ACHN (cell line): ENCODE measurements at regions not wholly inside any gene's neighbourhood (a gene's known extent, or its start where the extent isn't known, plus 50 kb on each side); places are given as distances from the start of the nearest gene placed in this dataset.
A peak's percentile ranks its signal among the peaks of the same experiment; 100 is the strongest.
"Not testable (repeated sequence)": the region's sequence is repeated elsewhere in the genome, so short reads cannot be mapped to it uniquely, and the experiment has no call there.

Source experiments
- DNase-seq: peaks from one replicate; pipeline ENCODE4 v3.0.0-alpha.2; 2015
- in situ Hi-C: cut with HindIII; loops from 2 replicates; pipeline ENCODE4 v1.10.0; 2017; ENCODE audit warnings: low sequenced_read_pairs, low pct_ligation_motif_present, low pct_unique_long_range_greater_than_20kb

- DNase-seq, result no peak
- in situ Hi-C loops, result no loop called here
Observed at GRCh38 chr3:15940641-15941040, 142.9 kb upstream of the ANKRD28 start.

- in situ Hi-C loops, DNase-seq: not testable (repeated sequence)
Observed at GRCh38 chr3:15941457-15941856, 143.7 kb upstream of the ANKRD28 start.

- in situ Hi-C loops, result no loop called here
- no peak for DNase-seq
Observed at GRCh38 chr3:15941958-15942357, 144.2 kb upstream of the ANKRD28 start.

GRCh38 chr3:15942462-15942861 lies 144.7 kb upstream of the ANKRD28 start:
- in situ Hi-C loops, result no loop called here
- DNase-seq, result no peak

- in situ Hi-C loops, result no loop called here
Observed at GRCh38 chr3:15942936-15943335, 145.2 kb upstream of the ANKRD28 start.

GRCh38 chr3:15948388-15948787 lies 150.6 kb upstream of the ANKRD28 start:
- in situ Hi-C loops, result no loop called here
- no peak for DNase-seq

More at GRCh38 chr3:15942936-15943335, 145.2 kb upstream of the ANKRD28 start:
- no peak for DNase-seq

GRCh38 chr3:15952543-15953175 lies 154.9 kb upstream of the ANKRD28 start:
- in situ Hi-C loops, result no loop called here
- DNase-seq, result no peak

- in situ Hi-C loops, result no loop called here
- DNase-seq, result peak; percentile 16
Observed at GRCh38 chr3:15953841-15954240, 156.1 kb upstream of the ANKRD28 start.

GRCh38 chr3:15955968-15956367 lies 158.2 kb upstream of the ANKRD28 start:
- DNase-seq, result no peak
- in situ Hi-C loops, result no loop called here

- in situ Hi-C loops, result no loop called here
- DNase-seq, result no peak
Observed at GRCh38 chr3:15958692-15959433, 161.1 kb upstream of the ANKRD28 start.

- in situ Hi-C loops, result no loop called here
- DNase-seq, result no peak
Observed at GRCh38 chr3:15959434-15959811, 161.6 kb upstream of the ANKRD28 start.

- DNase-seq, result no peak
- in situ Hi-C loops, result no loop called here
Observed at GRCh38 chr3:15964605-15965442, 167.0 kb upstream of the ANKRD28 start.

- DNase-seq, result no peak
- in situ Hi-C loops, result no loop called here
Observed at GRCh38 chr3:15967577-15967976, 169.8 kb upstream of the ANKRD28 start.

- in situ Hi-C loops, result no loop called here
- DNase-seq, result no peak
Observed at GRCh38 chr3:15969874-15970640, 172.3 kb upstream of the ANKRD28 start.

GRCh38 chr3:15973414-15973813 lies 175.6 kb upstream of the ANKRD28 start:
- no peak for DNase-seq
- in situ Hi-C loops, result no loop called here

GRCh38 chr3:15973940-15974339 lies 176.2 kb upstream of the ANKRD28 start:
- no peak for DNase-seq
- in situ Hi-C loops, result no loop called here

- in situ Hi-C loops, result no loop called here
- DNase-seq, result no peak
Observed at GRCh38 chr3:15974647-15975046, 176.9 kb upstream of the ANKRD28 start.

GRCh38 chr3:15976524-15976923 lies 178.7 kb upstream of the ANKRD28 start:
- no peak for DNase-seq
- in situ Hi-C loops, result no loop called here

GRCh38 chr3:15977090-15977489 lies 179.3 kb upstream of the ANKRD28 start:
- DNase-seq, result no peak
- in situ Hi-C loops, result no loop called here
